IPS DF 4.7 (cell line): ENCODE measurements at regions not wholly inside any gene's neighbourhood (a gene's known extent, or its start where the extent isn't known, plus 50 kb on each side); places are given as distances from the start of the nearest gene placed in this dataset.
"Not testable (repeated sequence)": the region's sequence is repeated elsewhere in the genome, so short reads cannot be mapped to it uniquely, and the experiment has no call there.

Experiments
- DNase-seq: peaks from one replicate; pipeline ENCODE4 v3.0.0-alpha.2; 2013; ENCODE audit warnings: low spot score; ENCODE audit errors: extremely low read depth

DNA sequence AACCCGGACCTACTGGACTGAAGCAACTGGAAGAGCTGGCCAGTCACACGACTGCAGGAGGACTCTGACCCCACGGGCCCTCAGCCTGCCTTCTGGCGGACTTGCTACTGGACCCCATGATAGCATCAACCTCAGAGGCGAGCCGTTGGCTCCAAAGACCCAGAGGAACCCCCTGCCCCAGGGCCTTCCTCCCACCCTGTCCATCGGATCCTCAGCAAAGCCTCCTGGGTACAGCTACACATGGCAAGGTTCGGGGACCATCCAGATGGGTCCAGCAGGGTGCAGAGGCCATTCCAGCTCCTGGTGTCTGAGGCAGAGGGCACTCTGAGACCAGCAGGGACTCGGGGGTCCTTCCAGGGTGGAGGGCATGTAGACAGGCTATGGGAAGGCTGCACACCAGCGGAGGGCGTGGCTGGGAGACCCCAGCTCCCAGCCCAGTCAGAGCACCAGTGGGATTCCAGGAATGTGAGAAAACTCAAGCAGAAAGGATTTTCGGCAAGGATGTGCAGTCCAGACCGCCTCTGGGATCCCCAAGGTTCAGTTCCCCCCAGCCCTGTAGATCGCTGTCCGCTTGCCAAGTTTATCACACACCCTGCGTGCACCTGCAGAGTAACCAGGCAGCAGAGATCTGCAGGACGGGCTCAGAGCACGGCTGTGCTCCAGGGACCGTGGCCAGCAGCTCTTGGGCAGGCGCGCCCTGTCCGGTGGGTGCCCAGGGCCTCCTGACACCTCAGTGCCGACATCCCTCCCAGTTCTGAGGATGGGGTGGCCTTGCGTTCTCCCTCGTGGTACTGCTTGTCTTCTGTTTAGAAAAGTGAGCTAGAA is 89.8 kb upstream of the PPP2R2D start:
- no peak for DNase-seq

DNA sequence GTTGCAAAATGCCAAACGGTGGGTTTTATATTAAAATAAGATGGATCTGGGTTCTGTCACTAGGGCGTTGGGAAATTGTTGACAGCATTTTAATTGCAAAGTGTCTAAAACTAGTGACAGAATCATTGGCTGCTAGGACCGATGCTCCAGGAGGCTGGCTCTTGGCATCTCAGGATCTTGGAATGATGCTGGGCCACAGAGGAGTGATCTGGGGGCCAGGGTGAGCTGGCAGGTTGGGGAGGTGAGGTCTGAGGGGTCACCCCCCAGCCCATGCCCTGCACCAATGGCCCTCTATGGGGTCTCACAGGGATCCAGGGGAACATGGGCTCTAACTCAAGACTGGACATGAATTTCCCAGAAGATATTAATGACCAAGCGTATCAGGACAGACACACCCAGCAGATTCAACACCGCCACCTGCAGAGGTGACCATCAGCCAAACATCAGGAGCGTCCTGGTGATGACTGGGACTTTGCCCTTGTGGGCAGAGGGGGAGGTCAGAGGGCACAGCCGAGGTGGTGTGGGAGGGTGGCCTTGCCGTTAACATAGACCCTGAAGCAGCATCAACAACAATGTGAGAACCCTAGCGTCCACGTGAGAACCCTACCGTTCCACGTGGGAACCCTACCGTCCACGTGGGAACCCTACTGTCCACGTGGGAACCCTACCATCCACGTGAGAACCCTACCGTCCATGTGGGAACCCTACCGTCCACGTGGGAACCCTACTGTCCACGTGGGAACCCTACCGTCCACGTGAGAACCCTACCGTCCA is 89.0 kb upstream of the PPP2R2D start:
- no peak for DNase-seq

DNA sequence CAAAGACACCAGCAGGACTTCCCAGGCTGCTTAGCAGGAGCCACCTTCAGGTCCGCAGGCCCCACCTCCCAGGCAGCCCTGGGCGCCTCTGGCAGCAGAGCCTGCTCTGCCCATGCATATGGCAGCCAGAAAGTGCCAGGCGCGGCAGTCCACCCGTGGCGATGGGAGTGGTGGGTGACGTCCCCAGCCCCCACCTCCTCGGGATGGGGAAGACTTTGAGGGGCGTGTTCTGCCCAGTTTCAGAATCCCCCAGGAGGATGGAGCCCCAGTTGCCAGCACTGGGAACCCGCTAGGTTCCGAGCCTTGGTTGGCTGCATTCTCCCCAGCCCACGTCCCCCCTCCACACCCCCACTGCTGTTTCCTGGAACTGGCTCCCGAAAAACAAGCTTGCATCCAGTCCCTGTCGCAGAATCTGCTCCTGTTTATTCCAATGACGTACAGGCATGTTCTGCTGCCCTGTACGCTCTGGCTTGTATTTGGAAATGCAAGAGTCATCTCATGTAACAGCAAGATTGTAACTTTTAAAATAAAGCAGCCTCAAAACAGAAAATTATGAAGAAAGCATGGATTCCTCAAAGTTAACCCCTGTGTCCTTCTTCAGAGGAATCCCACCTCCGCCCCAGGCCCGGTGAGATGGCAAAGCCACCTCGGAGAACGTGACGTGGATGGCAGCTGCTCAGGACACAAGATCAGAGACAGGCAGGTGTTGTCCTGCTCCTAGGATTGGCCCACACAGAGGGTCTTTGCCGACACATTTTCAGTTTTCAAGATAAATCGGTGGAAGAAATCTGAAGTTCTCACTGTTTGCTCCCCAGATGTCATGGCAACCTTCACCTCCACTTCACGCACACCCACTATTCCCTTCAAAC is 87.8 kb upstream of the PPP2R2D start:
- no peak for DNase-seq

DNA sequence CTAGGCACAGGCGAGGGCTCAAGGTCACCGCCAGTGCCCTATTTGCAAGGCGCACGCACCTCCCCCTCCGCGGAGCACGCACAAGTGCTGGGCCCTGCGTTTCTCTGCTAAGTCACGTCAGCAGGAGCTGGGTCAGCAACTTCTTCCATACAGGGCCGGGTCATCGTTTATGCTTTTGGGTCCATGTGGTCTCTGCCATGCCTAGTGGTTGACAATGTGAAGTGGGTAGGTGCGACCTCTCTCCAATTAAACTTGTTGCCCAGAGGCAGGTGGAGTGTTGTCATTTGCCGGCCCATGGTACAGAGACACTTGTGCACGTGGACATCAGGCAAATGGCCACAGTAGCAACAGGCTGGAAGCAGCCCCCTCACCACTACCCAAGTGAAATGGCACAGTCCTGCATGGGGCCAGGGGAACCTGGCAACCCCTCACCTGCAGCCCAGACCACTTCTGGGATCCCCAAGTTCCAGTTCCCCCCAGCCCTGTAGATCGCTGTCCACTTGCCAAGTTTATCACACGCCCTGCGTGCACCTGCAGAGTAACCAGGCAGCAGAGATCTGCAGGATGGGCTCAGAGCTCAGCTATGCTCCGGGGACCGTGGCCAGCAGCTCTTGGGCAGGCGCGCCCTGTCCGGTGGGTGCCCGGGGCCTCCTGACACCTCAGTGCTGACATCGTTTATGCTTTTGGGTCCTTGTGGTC is 86.1 kb upstream of the PPP2R2D start:
- no peak for DNase-seq

DNA sequence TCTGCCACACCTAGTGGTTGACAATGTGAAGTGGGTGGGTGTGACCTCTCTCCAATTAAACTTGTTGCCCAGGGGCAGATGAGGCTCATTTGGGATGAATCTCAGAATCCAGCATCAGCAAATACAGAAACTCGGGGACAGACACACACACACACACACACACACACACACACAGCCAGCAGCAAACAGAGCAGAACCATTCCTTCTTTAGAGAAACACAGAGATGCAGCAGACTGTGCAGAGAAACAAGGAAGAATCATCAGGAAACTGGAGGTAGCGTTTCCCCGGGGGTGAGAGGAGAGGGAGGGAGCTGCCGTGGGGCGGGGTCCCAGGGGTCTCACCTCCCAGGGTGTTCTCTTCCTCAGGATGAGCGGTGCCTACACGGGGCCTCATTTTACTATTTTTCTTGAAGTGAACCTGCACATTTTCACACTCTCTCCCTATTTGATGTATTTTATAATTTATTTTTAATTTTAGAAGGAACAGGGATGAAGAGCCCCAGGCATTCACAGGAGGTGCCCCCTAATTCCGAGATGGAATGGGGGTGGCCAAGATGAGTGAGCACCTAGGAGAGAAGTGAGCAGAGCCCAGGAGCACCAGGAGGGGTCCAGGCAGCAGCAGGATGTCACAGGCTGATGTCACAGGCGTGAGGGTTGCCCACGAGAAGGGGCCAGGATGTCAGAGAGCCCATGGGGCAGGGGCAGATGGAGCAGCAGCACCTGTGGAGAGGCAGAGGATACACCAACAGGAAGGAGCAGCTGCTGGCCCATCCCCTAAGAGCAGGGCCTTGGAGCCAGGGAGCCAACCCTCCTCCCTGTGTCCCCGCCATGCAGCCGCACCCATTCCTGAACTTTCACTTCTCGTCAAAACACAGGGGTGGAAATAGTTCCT is 85.3 kb upstream of the PPP2R2D start:
- DNase-seq, result no peak

DNA sequence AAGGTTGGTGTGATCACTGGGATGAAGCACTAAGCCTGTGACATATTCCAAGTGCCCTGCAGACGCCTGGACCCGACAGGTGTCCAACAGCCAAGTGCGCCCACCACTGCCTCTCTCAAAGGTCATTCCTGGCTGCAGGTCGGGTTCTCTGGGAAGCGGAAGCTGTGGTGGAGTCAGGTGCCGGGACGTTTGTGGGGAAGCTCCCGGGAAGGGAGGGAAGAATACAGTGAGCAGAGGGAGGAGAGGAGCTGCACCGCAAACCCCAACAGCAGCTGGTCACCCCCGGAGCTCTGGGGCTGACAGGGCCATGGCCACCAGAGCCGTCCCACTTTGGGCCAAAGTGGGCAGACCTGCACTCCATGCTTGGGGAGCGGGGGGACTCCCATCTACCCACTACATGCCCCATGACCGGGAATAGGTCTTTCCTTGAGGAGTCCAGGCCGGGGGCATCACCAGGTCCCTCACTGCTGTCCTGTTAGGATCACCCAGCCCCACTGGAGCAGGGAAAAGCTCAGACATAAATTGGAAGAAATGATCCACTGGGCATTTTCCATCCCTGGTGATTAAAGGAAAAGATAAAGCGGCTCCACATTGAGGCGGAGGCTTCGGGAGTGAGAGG is 84.5 kb upstream of the PPP2R2D start:
- DNase-seq, result no peak

DNA sequence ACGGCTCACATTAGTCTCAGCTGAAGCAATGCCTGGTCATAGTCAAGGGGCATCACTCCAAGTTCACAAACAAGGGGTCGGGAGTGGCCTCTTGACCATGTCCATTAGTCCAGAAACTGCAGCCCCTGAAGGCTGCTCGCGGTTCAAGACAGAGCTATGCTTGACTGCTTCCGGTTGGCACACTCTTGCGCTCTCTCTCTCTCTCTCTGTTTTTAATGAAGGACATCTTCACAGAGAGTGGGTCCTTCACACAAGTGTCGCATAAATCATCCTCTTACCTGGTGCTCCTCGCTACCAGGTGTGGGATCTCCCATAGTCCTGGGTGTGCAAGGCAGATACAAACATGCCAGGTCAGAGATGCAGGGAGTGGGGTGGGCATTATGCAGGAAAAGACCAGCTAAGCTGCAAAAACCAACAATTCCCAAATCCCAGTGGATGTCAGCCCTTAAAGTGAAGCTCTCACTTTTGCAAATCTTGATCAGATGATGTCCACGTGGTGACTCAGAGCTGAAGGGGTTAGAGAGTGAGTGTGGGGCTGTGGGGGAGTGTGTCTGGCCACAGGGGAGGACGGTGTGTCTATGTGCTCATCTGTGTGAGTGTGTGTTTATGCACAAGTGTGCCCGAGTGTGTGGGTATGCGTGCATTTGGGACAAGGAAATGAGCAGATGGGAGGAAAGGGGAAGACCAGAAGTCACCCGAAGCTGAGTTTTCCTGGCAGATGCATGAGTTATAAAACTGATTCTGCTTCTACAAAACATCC is 83.7 kb upstream of the PPP2R2D start:
- DNase-seq, result no peak

DNA sequence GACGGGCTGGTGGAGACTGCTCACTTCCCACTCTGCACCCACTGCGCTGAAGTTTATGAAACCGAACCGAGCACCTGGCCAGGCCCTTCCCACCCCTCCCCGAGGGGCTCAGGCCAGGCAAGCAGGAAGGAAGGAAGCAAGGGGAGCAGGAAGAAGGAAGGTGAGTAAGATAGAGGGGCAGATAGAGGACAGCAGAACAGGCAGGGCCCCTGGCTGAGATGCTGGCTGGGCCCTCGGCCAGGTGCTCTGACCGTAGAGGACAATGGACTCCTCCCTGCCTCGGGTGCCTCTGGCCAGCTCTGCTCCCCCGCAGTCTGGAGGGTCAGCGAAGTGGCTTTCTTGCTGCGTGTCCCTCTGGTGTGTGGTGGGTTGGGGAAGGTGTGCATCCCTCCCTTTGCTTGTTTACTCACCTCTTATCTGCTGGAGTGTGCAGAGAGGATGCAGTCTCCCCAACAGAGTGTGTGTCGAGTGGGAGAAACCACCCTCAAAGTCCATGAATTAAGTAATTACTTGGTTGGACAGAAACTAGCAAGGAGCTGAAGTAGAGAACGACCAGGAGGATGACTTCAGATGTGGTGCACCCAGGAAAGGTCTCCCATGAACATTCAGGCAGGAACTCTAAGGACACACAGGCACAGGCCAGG is 82.8 kb upstream of the PPP2R2D start:
- DNase-seq, result no peak

DNA sequence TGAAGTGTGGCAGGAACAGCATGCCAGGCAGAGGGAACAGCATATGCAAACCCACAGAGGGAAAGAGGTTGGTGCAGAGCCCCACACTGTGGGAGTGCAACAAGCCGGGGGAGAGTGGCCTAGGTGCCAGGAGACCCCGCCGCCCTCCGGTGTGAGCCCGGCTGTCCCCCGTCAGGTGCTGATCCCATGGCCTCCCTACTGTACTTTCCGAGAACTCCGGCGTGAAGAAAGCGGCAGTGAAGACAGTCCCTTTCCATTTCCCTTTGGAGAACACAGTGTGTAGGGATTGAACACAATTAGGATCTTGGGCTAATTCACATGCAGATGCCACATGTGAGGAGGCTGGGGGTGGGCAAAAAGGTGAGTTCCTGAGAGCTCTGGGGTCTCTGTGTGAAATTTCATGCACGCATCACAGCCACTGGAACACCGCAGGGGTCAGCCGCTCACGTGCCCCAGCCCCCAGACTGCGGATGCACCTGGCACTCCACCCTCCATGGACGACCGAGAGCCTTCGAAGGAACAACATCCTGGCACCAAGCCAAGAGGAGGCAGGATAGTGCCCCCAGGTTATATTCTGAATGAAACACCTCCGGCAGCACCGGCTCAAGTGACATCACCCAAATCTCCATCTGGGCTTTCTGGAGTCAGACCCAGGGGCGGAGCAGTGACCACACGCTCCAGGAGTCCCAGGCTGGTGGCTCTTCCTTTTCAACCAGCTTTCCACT is 82.1 kb upstream of the PPP2R2D start:
- DNase-seq, result no peak

DNA sequence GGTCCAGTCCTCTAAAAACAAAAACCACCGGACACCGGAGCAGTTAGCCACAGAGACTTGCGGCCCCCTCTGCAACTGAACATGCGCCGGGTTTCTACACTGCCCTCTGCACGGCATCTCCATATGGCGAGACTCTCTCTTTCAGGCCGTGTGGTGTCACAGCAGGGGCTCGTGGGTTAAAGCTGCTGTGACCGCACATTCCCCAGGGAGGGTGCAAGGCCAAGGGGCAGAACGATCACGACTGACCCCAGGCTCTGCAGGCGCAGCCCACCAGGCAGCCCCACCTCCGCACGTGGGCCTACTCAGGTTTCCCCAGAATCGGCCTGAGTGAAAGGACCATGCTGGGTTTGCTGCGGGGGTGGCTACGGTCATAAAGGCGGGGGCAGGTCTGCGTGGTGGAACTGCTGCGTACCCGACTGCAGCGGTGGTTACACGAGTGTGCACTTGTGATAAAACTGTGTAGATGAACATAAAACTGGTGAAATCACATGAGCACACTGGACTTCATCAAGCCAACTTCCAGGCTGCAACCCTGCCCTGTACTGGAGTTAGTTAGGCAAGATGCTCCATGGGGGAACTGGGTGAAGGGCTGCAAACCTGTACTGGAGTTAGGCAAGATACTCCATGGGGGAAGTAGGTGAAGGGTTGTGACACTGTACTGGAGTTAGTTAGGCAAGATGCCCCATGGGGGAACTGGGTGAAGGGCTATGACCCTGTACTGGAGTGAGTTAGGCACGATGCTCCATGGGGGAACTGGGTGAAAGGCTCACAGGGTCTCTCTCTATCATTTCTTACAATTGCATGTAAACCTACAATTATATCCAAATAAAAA is 81.4 kb upstream of the PPP2R2D start:
- no peak for DNase-seq

DNA sequence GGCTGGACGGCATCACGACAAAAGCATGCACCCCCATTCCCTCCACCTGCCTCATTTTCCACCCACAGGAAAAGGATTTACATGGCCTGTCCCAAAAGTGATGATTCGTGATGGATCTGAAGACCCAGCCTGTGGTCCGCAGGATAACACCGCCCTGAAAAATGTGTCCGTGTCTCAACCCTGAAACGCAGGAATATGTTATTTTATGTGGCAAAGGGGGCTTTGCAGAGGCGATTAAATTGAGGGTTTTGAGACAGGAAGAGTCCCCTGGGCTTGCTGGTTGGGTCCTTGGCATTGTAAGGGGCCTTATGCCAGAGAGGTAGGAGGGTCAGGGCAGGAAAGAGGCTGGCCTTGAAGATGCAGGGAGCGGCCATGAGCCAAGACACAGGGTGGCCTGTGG is 80.2 kb upstream of the PPP2R2D start:
- no peak for DNase-seq

DNA sequence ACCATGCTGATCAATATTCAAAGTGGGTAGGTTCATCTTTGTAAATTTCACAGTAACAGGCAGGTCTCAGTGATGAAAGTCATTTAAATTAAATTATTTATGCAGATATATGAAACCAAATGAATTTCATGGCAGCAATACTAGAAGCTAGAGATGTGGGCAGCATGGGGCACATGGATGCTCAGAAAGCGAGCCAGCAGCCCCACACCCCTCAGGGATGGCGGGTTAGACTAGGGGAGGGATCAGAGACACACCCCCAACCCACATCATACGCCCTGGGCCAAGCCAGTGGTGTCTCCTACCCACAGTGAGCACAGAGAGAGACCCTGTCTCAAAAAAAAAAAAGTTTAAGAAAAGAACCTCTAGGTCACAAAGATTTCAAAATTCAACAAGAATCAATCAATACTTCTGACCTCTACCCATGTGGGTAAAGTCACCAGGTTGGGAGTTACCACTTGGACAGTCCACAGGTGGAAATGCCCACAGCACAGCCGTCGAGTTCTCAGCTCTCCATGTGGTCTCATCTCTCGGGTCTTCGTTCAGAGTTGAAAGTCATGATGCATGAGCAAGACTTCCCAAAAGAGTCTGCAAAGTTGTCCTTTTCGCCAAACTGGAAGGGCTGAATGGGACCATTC is 79.3 kb upstream of the PPP2R2D start:
- no peak for DNase-seq

DNA sequence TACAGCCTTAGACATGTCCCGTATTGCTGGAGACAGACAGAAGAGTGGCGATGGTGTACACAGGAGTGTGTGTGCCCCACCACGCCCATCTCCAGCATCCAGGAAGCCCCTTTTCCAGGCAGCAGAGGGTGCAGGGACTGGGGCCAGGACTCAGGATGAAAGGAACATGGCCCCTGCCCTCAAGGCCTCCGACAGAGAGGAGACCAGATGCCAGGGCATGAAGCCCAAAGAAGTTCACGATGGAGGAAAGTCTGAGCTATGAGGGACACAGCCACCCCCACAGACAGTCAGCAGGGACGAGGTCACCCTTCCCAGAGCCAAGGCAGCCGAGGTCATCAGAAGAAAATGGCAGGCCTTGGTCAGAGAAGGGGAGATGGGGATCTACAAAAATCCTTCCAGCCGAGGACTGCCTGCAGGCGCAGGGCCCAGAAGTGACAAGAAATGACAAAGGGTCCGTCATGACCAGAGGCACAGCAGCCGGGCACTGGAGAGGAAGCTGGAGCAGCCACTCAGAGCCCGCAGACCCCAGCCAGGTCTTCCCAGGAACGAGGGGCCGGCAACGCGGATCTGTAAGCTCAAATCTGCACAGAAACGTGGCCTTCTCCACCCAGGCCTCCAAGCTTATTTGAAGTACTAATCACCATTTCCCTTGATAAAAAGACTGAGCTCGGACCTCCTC is 78.7 kb upstream of the PPP2R2D start:
- DNase-seq, result no peak

DNA sequence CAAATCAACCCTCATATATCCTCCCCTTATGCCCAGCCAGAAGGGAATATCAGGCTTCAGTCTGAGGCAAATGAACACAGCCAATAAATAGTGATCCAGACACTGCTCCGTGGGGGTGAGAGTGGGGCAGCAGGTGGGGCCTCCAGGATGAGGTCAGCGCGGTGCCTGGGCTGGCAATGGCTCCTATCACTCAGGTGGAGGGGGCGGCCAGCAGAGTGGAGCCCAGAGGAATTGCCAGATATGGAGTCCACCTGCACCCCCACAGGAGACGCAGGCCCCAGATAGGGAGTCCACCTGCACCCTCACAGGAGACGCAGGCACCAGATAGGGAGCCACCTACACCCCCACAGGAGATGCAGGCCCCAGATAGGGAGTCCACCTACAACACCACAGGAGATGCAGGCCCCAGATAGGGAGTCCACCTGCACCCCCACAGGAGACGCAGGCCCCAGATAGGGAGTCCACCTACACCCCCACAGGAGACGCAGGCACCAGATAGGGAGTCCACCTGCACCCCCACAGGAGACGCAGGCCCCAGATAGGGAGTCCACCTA is 78.0 kb upstream of the PPP2R2D start:
- no peak for DNase-seq

DNA sequence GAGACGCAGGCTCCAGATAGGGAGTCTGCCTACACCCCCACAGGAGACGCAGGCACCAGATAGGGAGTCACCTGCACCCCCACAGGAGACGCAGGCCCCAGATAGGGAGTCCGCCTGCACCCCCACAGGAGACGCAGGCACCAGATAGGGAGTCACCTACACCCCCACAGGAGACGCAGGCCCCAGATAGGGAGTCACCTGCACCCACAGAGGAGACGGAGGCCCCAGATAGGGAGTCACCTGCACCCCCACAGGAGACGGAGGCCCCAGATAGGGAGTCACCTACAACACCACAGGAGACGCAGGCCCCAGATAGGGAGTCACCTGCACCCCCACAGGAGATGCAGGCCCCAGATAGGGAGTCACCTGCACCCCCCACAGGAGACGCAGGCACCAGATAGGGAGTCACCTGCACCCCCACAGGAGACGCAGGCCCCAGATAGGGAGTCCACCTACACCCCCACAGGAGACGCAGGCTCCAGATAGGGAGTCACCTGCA is 77.2 kb upstream of the PPP2R2D start:
- not testable (repeated sequence) for DNase-seq
